Vagina (tissue), 2 donors: ENCODE measurements at regions not wholly inside any gene's neighbourhood (a gene's known extent, or its start where the extent isn't known, plus 50 kb on each side); places are given as distances from the start of the nearest gene placed in this dataset.

Experiments
- POLR2A ChIP-seq, 2 donors: fragments of 450-650 bp; IDR thresholded peaks; one replicate each; pipeline ENCODE4 v1.6.1; 2017; ENCODE audit warnings: antibody characterized with exemption in 2 of 2, mild to moderate bottlenecking in 2 of 2, moderate library complexity in 2 of 2
- POLR2AphosphoS5 ChIP-seq, 2 donors: sonication (generic); formaldehyde crosslinking; IDR thresholded peaks; one replicate each; pipeline ENCODE4 v1.9.0; 2017; ENCODE audit warnings: antibody characterized with exemption in 2 of 2, mild to moderate bottlenecking in 2 of 2, low read depth in 1 of 2; ENCODE audit not compliant: insufficient read depth in 1 of 2
- TF ChIP-seq, protein P1 (sequence below), 3 experiments: fragments of 450-650 bp in 2 of 3; fragments of 200-600 bp in 1 of 3; sonication (generic) in 1 of 3; IDR thresholded peaks; one replicate each; pipeline ENCODE4 v1.5.1; 2017 to 2019; ENCODE audit warnings: antibody characterized with exemption in 3 of 3, mild to moderate bottlenecking in 2 of 3, moderate library complexity in 2 of 3

DNA sequence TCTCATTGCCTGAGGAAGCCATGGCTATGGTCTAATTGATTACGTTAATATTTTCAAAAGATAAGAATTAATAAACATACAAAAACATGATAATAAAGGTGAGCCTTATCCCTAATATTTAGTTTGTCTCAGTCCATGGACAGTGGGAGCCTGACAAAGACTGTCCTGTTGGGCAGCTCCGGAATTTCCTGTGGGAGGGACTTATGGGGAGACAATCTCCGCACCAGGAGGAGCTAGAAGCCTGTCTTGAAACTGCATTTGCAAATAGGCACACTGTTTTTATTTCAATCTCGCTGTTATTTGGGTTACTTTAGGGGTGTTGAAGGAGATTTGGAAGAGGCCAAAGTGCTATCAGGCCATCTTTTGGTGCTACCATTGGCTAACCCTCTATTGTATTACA is 50.8 kb upstream of the ZDHHC17 start:
- TF ChIP-seq POLR2AphosphoS5 (IDR thresholded peaks at IDR 0.05; ENCODE audit: insufficient read depth in 1 of 2, low read depth in 1 of 2), result no peak
- TF ChIP-seq, protein P1, sequence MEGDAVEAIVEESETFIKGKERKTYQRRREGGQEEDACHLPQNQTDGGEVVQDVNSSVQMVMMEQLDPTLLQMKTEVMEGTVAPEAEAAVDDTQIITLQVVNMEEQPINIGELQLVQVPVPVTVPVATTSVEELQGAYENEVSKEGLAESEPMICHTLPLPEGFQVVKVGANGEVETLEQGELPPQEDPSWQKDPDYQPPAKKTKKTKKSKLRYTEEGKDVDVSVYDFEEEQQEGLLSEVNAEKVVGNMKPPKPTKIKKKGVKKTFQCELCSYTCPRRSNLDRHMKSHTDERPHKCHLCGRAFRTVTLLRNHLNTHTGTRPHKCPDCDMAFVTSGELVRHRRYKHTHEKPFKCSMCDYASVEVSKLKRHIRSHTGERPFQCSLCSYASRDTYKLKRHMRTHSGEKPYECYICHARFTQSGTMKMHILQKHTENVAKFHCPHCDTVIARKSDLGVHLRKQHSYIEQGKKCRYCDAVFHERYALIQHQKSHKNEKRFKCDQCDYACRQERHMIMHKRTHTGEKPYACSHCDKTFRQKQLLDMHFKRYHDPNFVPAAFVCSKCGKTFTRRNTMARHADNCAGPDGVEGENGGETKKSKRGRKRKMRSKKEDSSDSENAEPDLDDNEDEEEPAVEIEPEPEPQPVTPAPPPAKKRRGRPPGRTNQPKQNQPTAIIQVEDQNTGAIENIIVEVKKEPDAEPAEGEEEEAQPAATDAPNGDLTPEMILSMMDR (IDR thresholded peaks at IDR 0.05), result no peak
- no peak for TF ChIP-seq POLR2A (IDR thresholded peaks at IDR 0.05)
